NB4 (cell line): ENCODE measurements at regions not wholly inside any gene's neighbourhood (a gene's known extent, or its start where the extent isn't known, plus 50 kb on each side); places are given as distances from the start of the nearest gene placed in this dataset.

Source experiments
- CTCF ChIP-seq: IDR thresholded peaks from one replicate; pipeline ENCODE4 v1.5.1; 2012; ENCODE audit warnings: low read depth, low read length
- MYC ChIP-seq: IDR thresholded peaks from 2 replicates; pipeline ENCODE4 v1.6.1; 2011; ENCODE audit warnings: low read depth, low read length
- POLR2A ChIP-seq: IDR thresholded peaks from 2 replicates; pipeline ENCODE4 v1.6.1; 2011; ENCODE audit warnings: mild to moderate bottlenecking; ENCODE audit not compliant: insufficient read length; ENCODE audit errors: extremely low read depth
- TF ChIP-seq, protein P1 (sequence below): IDR thresholded peaks from 2 replicates; pipeline ENCODE4 v1.6.1; 2011; ENCODE audit warnings: low read depth, low read length

GRCh38 chr4:10186228-10187214 is 69.9 kb upstream of the WDR1 start:
- TF ChIP-seq CTCF (peak; percentile 44), POLR2A (no peak), MYC (no peak)
- TF ChIP-seq, protein P1, sequence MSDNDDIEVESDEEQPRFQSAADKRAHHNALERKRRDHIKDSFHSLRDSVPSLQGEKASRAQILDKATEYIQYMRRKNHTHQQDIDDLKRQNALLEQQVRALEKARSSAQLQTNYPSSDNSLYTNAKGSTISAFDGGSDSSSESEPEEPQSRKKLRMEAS = no peak
